ENCODE measurements at regions not wholly inside any gene's neighbourhood (a gene's known extent, or its start where the extent isn't known, plus 50 kb on each side); places are given as distances from the start of the nearest gene placed in this dataset.

DNA sequence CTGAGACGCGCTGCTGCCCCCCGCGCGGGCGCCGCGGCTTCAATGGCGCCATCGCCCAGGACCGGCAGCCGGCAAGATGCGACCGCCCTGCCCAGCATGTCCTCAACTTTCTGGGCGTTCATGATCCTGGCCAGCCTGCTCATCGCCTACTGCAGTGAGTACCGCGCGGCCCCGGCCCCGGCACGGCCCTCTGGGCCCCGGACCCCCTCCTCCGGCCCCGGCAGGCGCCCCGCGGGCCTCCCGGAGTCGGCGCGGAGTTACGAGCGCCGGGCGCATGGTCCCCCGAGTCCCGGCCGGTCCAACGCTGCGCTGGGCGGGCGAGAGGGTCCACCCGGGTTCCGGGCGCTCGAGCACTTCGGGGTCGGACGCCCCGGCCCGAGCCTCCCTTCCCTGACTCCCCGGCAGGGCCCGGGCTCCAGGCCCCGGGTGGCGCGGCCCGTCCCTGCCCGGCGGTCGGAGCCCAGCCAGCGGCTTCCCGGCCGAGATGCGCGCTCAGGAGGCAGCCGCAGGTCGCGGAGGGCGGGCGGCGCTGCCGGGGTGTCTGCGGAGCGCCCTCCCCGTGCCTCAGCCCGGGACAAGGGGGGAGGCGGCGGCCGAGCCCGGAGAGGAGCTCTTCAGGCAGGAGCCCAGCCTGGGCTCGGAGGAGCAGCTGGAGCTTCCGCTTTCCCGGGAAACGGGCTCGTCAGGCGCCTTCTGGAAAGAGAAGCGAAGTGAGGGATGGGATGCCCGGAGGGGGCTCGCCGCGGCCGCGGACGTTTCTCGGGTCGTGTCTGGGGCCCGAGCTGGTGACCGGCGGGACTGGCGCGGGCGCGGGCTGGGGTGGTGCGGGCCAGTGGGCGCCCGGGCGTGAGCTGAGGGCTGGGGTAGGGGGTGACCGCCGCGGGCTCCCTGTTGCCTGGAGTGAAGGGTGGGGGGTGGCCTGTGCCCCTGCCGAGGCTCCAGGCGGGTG, 1337.8 kb downstream of the BRD1 start:
- Histone ChIP-seq H3K4me3 (peak overlapping the region; percentile 54), H3K9me3 (no peaks in the 10 kb centered on the region), H3K4me1 (ENCODE audit: control insufficient read depth in 1 of 2, low read depth in 2 of 2) (peaks cover 0 to 12% of the 10 kb centered on the region in 2 donors), H3K36me3 (no peaks in the 10 kb centered on the region), H3K27me3 (replicated peaks; ENCODE audit: insufficient read depth) (no peaks in the 10 kb centered on the region), H3K27ac (no peak overlapping the region)
- DNase-seq (ENCODE audit: low spot score) (no peak), ATAC-seq (ENCODE audit: insufficient number of reproducible peaks, low FRiP score, low read depth) (no peak)
- TF ChIP-seq, protein P1, sequence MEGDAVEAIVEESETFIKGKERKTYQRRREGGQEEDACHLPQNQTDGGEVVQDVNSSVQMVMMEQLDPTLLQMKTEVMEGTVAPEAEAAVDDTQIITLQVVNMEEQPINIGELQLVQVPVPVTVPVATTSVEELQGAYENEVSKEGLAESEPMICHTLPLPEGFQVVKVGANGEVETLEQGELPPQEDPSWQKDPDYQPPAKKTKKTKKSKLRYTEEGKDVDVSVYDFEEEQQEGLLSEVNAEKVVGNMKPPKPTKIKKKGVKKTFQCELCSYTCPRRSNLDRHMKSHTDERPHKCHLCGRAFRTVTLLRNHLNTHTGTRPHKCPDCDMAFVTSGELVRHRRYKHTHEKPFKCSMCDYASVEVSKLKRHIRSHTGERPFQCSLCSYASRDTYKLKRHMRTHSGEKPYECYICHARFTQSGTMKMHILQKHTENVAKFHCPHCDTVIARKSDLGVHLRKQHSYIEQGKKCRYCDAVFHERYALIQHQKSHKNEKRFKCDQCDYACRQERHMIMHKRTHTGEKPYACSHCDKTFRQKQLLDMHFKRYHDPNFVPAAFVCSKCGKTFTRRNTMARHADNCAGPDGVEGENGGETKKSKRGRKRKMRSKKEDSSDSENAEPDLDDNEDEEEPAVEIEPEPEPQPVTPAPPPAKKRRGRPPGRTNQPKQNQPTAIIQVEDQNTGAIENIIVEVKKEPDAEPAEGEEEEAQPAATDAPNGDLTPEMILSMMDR (IDR thresholded peaks at IDR 0.05), result no peak

DNA sequence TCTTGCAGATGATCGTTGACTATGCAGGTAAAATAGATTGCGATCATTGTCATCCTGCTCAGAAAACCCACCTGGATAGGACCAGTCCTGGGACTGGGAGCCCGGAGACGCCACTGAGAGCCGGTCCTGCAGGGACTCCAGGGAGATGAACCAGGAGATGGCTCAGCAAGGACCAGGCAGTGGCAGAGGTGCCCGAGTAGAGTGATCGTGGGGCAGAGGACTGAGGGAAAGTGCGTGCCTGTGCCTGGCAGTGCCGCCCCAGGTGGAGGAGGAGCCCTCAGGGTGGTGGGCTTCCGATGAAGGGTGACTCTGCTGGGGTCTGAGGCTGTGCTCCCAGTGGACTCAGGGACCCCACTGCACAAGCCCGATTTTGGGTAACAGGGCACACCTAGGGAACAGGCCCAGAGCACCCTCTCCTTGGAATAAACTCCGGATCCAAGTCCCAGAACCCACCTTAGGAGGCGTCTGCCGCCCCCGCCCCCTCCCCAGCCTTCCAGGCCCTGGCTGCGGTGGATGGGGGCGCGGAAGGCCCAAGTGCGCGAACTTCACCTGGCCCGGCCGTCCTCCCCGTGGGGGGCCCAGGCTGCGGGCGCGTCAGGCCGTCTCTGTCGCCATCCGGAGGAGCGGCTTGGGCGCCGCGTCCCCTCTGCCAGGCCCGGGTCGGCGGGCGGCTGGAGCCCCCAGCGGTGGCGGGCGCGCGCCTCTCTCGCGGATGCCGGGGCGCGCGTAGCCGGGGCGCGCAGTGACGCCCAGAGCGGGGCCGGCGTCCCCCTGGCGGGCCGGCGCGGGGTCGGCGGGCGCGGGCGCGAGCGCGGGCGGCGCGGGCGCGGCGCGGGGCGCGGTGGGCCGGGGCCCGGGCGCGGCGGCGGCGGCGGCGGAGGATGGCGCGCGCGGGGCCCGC, 1338.8 kb downstream of the BRD1 start:
- TF ChIP-seq, protein P1 (IDR thresholded peaks at IDR 0.05), result no peak
- H3K4me1 ChIP-seq (ENCODE audit: control insufficient read depth in 1 of 2, low read depth in 2 of 2), result peaks cover 0 to 12% of the 10 kb centered on the region in 2 donors
- H3K27ac ChIP-seq, result no peak overlapping the region
- no peak for DNase-seq (ENCODE audit: low spot score)
- H3K4me3 ChIP-seq, result no peak overlapping the region
- H3K27me3 ChIP-seq (replicated peaks; ENCODE audit: insufficient read depth), result no peaks in the 10 kb centered on the region
- H3K9me3 ChIP-seq, result no peaks in the 10 kb centered on the region
- H3K36me3 ChIP-seq, result no peaks in the 10 kb centered on the region
- ATAC-seq (ENCODE audit: insufficient number of reproducible peaks, low FRiP score, low read depth), result no peak

DNA sequence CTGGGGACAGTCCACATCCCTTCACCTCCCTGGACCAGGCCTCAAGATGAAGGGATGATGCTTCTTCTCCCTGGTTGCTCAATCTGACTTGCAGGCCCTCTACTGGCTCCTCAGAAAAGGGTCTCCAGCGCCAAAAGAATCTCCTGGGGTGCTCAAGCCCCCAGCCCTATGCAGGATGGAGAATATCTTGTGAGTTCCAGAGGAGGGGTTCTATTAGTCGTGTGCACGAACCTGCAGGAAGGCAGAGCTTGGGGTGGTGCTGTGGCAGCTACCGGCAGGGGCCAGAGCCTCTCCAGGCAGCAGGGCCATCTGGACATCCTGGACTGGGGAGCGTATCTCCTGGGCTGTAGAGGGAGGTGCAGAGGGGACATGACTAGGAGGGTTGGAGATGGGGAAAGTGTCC, 1339.5 kb downstream of the BRD1 start:
- no peaks in the 10 kb centered on the region for H3K9me3 ChIP-seq
- no peak overlapping the region for H3K4me3 ChIP-seq
- ATAC-seq (ENCODE audit: insufficient number of reproducible peaks, low FRiP score, low read depth), result no peak
- no peak overlapping the region for H3K27ac ChIP-seq
- peaks cover 0 to 12% of the 10 kb centered on the region in 2 donors for H3K4me1 ChIP-seq (ENCODE audit: control insufficient read depth in 1 of 2, low read depth in 2 of 2)
- H3K27me3 ChIP-seq (replicated peaks; ENCODE audit: insufficient read depth), result no peaks in the 10 kb centered on the region
- no peaks in the 10 kb centered on the region for H3K36me3 ChIP-seq
- TF ChIP-seq, protein P1 (IDR thresholded peaks at IDR 0.05), result no peak
- no peak for DNase-seq (ENCODE audit: low spot score)

DNA sequence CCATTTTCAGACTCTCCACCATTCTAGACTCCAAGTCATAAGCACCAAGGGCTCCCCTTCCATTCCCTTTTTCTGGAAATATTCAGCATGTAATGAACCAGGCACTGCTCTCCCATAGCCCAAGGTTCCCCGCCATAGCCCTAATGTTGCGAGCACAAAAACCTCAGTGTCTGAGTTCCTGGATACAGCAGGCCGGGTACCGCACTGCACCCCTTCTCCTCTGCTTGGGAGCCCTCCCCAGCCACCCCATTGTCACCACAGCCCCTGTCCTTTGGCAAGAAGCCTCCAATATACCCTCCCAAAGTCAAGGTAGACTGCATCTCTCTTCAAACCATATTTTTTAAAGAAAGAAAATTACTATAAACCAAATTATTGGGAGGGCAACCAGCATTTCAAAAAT, 1341.1 kb downstream of the BRD1 start:
- H3K4me1 ChIP-seq (ENCODE audit: control insufficient read depth in 1 of 2, low read depth in 2 of 2), result peaks cover 0 to 12% of the 10 kb centered on the region in 2 donors
- H3K9me3 ChIP-seq, result no peaks in the 10 kb centered on the region
- no peak for ATAC-seq (ENCODE audit: insufficient number of reproducible peaks, low FRiP score, low read depth)
- DNase-seq (ENCODE audit: low spot score), result no peak
- no peak overlapping the region for H3K27ac ChIP-seq
- no peaks in the 10 kb centered on the region for H3K36me3 ChIP-seq
- H3K4me3 ChIP-seq, result no peak overlapping the region
- TF ChIP-seq, protein P1 (IDR thresholded peaks at IDR 0.05), result no peak
- H3K27me3 ChIP-seq (replicated peaks; ENCODE audit: insufficient read depth), result no peaks in the 10 kb centered on the region

DNA sequence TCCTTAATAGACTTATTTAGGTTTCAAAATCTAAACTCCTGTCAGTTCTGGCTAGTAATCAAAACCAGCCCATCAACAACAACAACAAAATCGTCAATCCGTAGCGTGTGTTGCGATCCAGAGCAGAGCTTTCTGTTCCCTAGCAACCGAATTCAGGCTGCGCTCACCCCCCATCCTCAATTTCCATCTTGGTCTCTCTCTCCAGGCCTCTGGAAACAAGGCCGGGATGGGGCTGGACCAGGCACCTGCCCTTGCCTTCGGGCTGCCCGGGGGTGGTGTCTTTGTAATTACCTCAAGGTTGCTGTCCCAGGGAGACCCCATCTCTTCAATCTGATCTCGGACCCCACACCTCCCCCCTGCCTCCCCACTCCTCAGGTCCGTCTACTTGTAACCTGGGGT, 1341.5 kb downstream of the BRD1 start:
- Histone ChIP-seq H3K27me3 (replicated peaks; ENCODE audit: insufficient read depth) (no peaks in the 10 kb centered on the region), H3K27ac (no peak overlapping the region), H3K4me3 (no peak overlapping the region), H3K36me3 (no peaks in the 10 kb centered on the region), H3K9me3 (no peaks in the 10 kb centered on the region), H3K4me1 (ENCODE audit: control insufficient read depth in 1 of 2, low read depth in 2 of 2) (peaks cover 0 to 12% of the 10 kb centered on the region in 2 donors)
- TF ChIP-seq, protein P1 (IDR thresholded peaks at IDR 0.05), result no peak
- DNase-seq (ENCODE audit: low spot score) (no peak), ATAC-seq (ENCODE audit: insufficient number of reproducible peaks, low FRiP score, low read depth) (no peak)
